DND-41 (cell line): ENCODE measurements at regions not wholly inside any gene's neighbourhood (a gene's known extent, or its start where the extent isn't known, plus 50 kb on each side); places are given as distances from the start of the nearest gene placed in this dataset.

Experiments
- ATAC-seq: fragments of 200-7000 bp; cut with Tn5 transposase; 3 replicates; pipeline ENCODE4 v1.9.1; 2021; ENCODE audit warnings: low read depth; ENCODE audit not compliant: insufficient read depth
- DNase-seq: peaks from one replicate; pipeline ENCODE4 v3.0.0-alpha.2; 2020
- H2AFZ ChIP-seq: 2 replicates; pipeline ENCODE4 v1.6.0; 2012; ENCODE audit warnings: low read depth, low read length
- H3K27ac ChIP-seq: 2 replicates; pipeline ENCODE4 v1.5.1; 2012; ENCODE audit warnings: low read length, inconsistent platforms
- H3K27me3 ChIP-seq: fragments of 200-600 bp; sonication (generic); 2 replicates; pipeline ENCODE4 v1.6.0; 2012; ENCODE audit warnings: low read length, mild to moderate bottlenecking, inconsistent platforms; ENCODE audit not compliant: insufficient read depth, poor library complexity
- H3K36me3 ChIP-seq: 2 replicates; pipeline ENCODE4 v1.5.1; 2012; ENCODE audit warnings: low read length, inconsistent platforms; ENCODE audit not compliant: insufficient read depth
- H3K4me1 ChIP-seq: 2 replicates; pipeline ENCODE4 v1.5.1; 2012; ENCODE audit warnings: mild to moderate bottlenecking, low read length; ENCODE audit not compliant: insufficient read depth
- H3K4me2 ChIP-seq: 2 replicates; pipeline ENCODE4 v1.6.0; 2012; ENCODE audit warnings: mild to moderate bottlenecking, moderate library complexity, low read length, inconsistent platforms; ENCODE audit not compliant: insufficient read depth
- H3K4me3 ChIP-seq, 2 experiments: fragments of 200-600 bp in 1 of 2; shearing (Covaris generic) in 1 of 2; 2 replicates each; pipeline ENCODE4 v1.5.1; 2012 to 2016; ENCODE audit warnings: inconsistent platforms in 2 of 2, low read length in 2 of 2, mild to moderate bottlenecking in 2 of 2, low read depth in 1 of 2, moderate library complexity in 1 of 2
- H3K79me2 ChIP-seq: 2 replicates; pipeline ENCODE4 v1.6.0; 2012; ENCODE audit warnings: low read length, inconsistent platforms; ENCODE audit not compliant: insufficient read depth
- H3K9ac ChIP-seq: 2 replicates; pipeline ENCODE4 v1.6.0; 2012; ENCODE audit warnings: low read depth, mild to moderate bottlenecking, inconsistent platforms, low read length, moderate library complexity
- H3K9me3 ChIP-seq: 2 replicates; pipeline ENCODE4 v1.5.1; 2012; ENCODE audit warnings: low read length, moderate library complexity, mild to moderate bottlenecking, inconsistent platforms; ENCODE audit not compliant: insufficient read depth, severe bottlenecking
- H4K20me1 ChIP-seq: 2 replicates; pipeline ENCODE4 v1.6.0; 2012; ENCODE audit warnings: low read length; ENCODE audit not compliant: insufficient read depth
- CTCF ChIP-seq: IDR thresholded peaks from 2 replicates; pipeline ENCODE4 v1.5.1; 2012; ENCODE audit warnings: borderline replicate concordance, low read length, moderate library complexity, mild to moderate bottlenecking; ENCODE audit not compliant: poor library complexity, severe bottlenecking; ENCODE audit errors: extremely low read depth
- EZH2 ChIP-seq: IDR thresholded peaks from 3 replicates; pipeline ENCODE4 v1.6.1; 2012; ENCODE audit warnings: borderline replicate concordance, low read depth, mild to moderate bottlenecking, moderate library complexity, low read length, inconsistent platforms; ENCODE audit not compliant: severe bottlenecking

GRCh38 chr14:98761993-98762392 lies 510.0 kb downstream of the BCL11B start:
- no peaks in the 10 kb centered on the region for H3K27me3 ChIP-seq
- H3K9ac ChIP-seq = no peak overlapping the region
- no peaks in the 10 kb centered on the region for H3K4me1 ChIP-seq
- H4K20me1 ChIP-seq = no peaks in the 10 kb centered on the region
- no peaks in the 10 kb centered on the region for H3K79me2 ChIP-seq
- no peak for ATAC-seq
- peaks cover 15% of the 10 kb centered on the region for H3K9me3 ChIP-seq
- TF ChIP-seq CTCF (no peak), EZH2 (no peak)
- no peak overlapping the region for H3K27ac ChIP-seq
- H2AFZ ChIP-seq = no peak overlapping the region
- H3K4me3 ChIP-seq = no peak overlapping the region
- DNase-seq = no peak
- no peaks in the 10 kb centered on the region for H3K36me3 ChIP-seq
- H3K4me2 ChIP-seq = no peak overlapping the region

GRCh38 chr14:98766818-98767217 lies 505.2 kb downstream of the BCL11B start:
- no peaks in the 10 kb centered on the region for H3K79me2 ChIP-seq
- no peaks in the 10 kb centered on the region for H3K27me3 ChIP-seq
- no peaks in the 10 kb centered on the region for H4K20me1 ChIP-seq
- H2AFZ ChIP-seq = no peak overlapping the region; the same call in 1 of the 2 replicates
- ATAC-seq = no peak
- no peaks in the 10 kb centered on the region for H3K36me3 ChIP-seq
- H3K9ac ChIP-seq = no peak overlapping the region
- DNase-seq = no peak
- H3K4me2 ChIP-seq = no peak overlapping the region
- no peak overlapping the region for H3K27ac ChIP-seq
- H3K4me3 ChIP-seq = no peak overlapping the region
- H3K9me3 ChIP-seq = peaks cover 15% of the 10 kb centered on the region
- H3K4me1 ChIP-seq = no peaks in the 10 kb centered on the region
- TF ChIP-seq EZH2 (no peak), CTCF (no peak)

- no peaks in the 10 kb centered on the region for H3K36me3 ChIP-seq
- no peak for TF ChIP-seq EZH2
- TF ChIP-seq CTCF = no peak
- H4K20me1 ChIP-seq = no peaks in the 10 kb centered on the region
- DNase-seq (no peak), ATAC-seq (no peak)
- no peaks in the 10 kb centered on the region for H3K79me2 ChIP-seq
- H3K27me3 ChIP-seq = no peaks in the 10 kb centered on the region
- no peak overlapping the region for H3K4me2 ChIP-seq
- H3K9me3 ChIP-seq = peaks cover 3% of the 10 kb centered on the region
- no peak overlapping the region for H2AFZ ChIP-seq
- H3K4me3 ChIP-seq = no peak overlapping the region
- no peaks in the 10 kb centered on the region for H3K4me1 ChIP-seq
- no peak overlapping the region for H3K9ac ChIP-seq
- no peak overlapping the region for H3K27ac ChIP-seq
Observed at GRCh38 chr14:98769326-98769725, 502.7 kb downstream of the BCL11B start.

GRCh38 chr14:98770151-98770550 lies 501.8 kb downstream of the BCL11B start:
- Histone ChIP-seq H3K79me2 (no peaks in the 10 kb centered on the region), H3K27ac (no peak overlapping the region), H3K4me2 (no peak overlapping the region), H3K27me3 (no peaks in the 10 kb centered on the region), H3K36me3 (no peaks in the 10 kb centered on the region), H3K9ac (no peak overlapping the region), H2AFZ (no peak overlapping the region), H3K9me3 (no peaks in the 10 kb centered on the region), H4K20me1 (no peaks in the 10 kb centered on the region), H3K4me3 (no peak overlapping the region), H3K4me1 (no peaks in the 10 kb centered on the region)
- TF ChIP-seq EZH2 (no peak), CTCF (no peak)
- DNase-seq (no peak), ATAC-seq (no peak)
